SK-N-SH treated with all-trans-retinoic acid at 6 μM for 48 hours (cell line): ENCODE measurements at regions not wholly inside any gene's neighbourhood (a gene's known extent, or its start where the extent isn't known, plus 50 kb on each side); places are given as distances from the start of the nearest gene placed in this dataset.

Source experiments
- ARNTL ChIP-seq: fragments of 450-650 bp; formaldehyde crosslinking; IDR thresholded peaks from 2 replicates; pipeline ENCODE4 v1.5.0; 2020; ENCODE audit warnings: low read depth, mild to moderate bottlenecking, moderate library complexity, borderline replicate concordance
- TCF4 ChIP-seq: fragments of 250-450 bp; sonication (Bioruptor Pico); IDR thresholded peaks from 2 replicates; pipeline ENCODE4 v1.8.0; 2021; ENCODE audit warnings: mild to moderate bottlenecking, moderate library complexity, borderline replicate concordance
- TF ChIP-seq, protein P1 (sequence below): fragments of 250-450 bp; sonication (Bioruptor Pico); IDR thresholded peaks from 2 replicates; pipeline ENCODE4 v1.5.1; 2020; ENCODE audit warnings: low read depth, mild to moderate bottlenecking, moderate library complexity

DNA sequence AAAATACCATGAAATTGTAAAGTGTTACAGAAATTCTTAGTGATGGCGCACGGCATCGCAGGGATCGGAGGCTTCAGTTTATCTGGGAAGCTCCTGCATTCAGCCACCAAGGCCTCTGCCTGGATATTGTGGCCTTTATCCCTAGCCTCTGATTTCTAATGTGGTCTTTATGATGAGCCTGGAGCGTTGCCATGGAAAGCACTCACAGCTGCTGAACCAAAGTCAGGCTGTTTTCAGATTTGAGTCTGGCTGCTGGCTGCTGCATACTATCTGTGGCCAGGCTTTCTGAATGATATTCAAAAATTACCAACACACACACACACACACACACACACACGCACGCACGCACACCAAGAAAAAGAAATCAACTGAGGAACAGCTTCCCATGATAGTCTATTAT, 101.1 kb upstream of the ZNF366 start:
- TF ChIP-seq TCF4 (CRISPR knock-in tag) (no peak; the same call in 1 of the 2 replicates), ARNTL (CRISPR knock-in tag) (no peak)
- TF ChIP-seq, protein P1, sequence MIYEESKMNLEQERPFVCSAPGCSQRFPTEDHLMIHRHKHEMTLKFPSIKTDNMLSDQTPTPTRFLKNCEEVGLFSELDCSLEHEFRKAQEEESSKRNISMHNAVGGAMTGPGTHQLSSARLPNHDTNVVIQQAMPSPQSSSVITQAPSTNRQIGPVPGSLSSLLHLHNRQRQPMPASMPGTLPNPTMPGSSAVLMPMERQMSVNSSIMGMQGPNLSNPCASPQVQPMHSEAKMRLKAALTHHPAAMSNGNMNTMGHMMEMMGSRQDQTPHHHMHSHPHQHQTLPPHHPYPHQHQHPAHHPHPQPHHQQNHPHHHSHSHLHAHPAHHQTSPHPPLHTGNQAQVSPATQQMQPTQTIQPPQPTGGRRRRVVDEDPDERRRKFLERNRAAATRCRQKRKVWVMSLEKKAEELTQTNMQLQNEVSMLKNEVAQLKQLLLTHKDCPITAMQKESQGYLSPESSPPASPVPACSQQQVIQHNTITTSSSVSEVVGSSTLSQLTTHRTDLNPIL (CRISPR knock-in tag): no peak
